RWPE2 (cell line): ENCODE measurements at regions not wholly inside any gene's neighbourhood (a gene's known extent, or its start where the extent isn't known, plus 50 kb on each side); places are given as distances from the start of the nearest gene placed in this dataset.
"Not testable (repeated sequence)": the region's sequence is repeated elsewhere in the genome, so short reads cannot be mapped to it uniquely, and the experiment has no call there.

Experiments
- ATAC-seq: fragments of 200-7000 bp; cut with Tn5 transposase; 3 replicates; pipeline ENCODE4 v1.9.1; 2021; ENCODE audit warnings: low read depth
- DNase-seq: peaks from one replicate; pipeline ENCODE4 v3.0.0-alpha.2; 2020; ENCODE audit warnings: low spot score
- H3K27ac ChIP-seq: fragments of 450-650 bp; 2 replicates; pipeline ENCODE4 v1.5.1; 2017; ENCODE audit warnings: mild to moderate bottlenecking; ENCODE audit not compliant: poor library complexity, severe bottlenecking
- H3K27me3 ChIP-seq: fragments of 250-450 bp; sonication (Bioruptor Pico); 2 replicates; pipeline ENCODE4 v1.5.1; 2021; ENCODE audit warnings: mild to moderate bottlenecking, moderate library complexity; ENCODE audit not compliant: insufficient read depth, poor library complexity, severe bottlenecking
- H3K36me3 ChIP-seq: fragments of 250-450 bp; sonication (Bioruptor Pico); 2 replicates; pipeline ENCODE4 v1.5.1; 2020; ENCODE audit warnings: low read depth, mild to moderate bottlenecking, moderate library complexity
- H3K4me1 ChIP-seq: fragments of 250-450 bp; sonication (Bioruptor Pico); 2 replicates; pipeline ENCODE4 v1.5.1; 2021; ENCODE audit warnings: mild to moderate bottlenecking, moderate library complexity; ENCODE audit not compliant: insufficient read depth, poor library complexity, severe bottlenecking
- H3K4me3 ChIP-seq: fragments of 250-450 bp; sonication (Bioruptor Pico); 2 replicates; pipeline ENCODE4 v1.5.1; 2021; ENCODE audit warnings: mild to moderate bottlenecking, moderate library complexity; ENCODE audit not compliant: severe bottlenecking
- H3K9me3 ChIP-seq: fragments of 250-450 bp; sonication (Bioruptor Pico); 2 replicates; pipeline ENCODE4 v1.5.1; 2021; ENCODE audit warnings: mild to moderate bottlenecking, moderate library complexity; ENCODE audit not compliant: severe bottlenecking
- TF ChIP-seq, protein P1 (sequence below): fragments of 450-650 bp; IDR thresholded peaks from one replicate; pipeline ENCODE4 v1.5.1; 2017; ENCODE audit warnings: mild to moderate bottlenecking, moderate library complexity; ENCODE audit not compliant: poor library complexity, severe bottlenecking

DNA sequence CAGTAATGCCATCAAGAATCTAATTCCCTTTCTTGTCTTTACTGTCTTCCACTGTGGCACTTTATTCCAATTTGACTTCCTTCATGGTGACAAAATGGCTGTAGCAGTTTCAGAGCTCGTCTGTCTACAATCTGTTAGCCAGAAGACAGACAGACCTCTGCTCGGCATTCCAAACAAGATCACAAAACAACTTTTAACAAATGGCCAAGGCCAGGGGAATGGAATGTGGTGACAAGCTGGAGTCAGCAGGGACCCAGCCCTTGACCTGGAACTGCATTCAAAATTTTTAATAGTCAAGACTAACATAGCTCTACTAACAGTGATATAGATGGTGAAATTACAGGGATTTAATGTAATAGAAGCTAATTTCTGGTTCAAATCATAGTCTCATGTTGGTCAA is 637.2 kb downstream of the ETS1 start:
- Histone ChIP-seq H3K36me3 (no peaks in the 10 kb centered on the region), H3K27me3 (no peaks in the 10 kb centered on the region), H3K9me3 (no peaks in the 10 kb centered on the region), H3K27ac (no peak overlapping the region), H3K4me3 (no peak overlapping the region), H3K4me1 (no peaks in the 10 kb centered on the region)
- ATAC-seq (no peak), DNase-seq (no peak)
- TF ChIP-seq, protein P1, sequence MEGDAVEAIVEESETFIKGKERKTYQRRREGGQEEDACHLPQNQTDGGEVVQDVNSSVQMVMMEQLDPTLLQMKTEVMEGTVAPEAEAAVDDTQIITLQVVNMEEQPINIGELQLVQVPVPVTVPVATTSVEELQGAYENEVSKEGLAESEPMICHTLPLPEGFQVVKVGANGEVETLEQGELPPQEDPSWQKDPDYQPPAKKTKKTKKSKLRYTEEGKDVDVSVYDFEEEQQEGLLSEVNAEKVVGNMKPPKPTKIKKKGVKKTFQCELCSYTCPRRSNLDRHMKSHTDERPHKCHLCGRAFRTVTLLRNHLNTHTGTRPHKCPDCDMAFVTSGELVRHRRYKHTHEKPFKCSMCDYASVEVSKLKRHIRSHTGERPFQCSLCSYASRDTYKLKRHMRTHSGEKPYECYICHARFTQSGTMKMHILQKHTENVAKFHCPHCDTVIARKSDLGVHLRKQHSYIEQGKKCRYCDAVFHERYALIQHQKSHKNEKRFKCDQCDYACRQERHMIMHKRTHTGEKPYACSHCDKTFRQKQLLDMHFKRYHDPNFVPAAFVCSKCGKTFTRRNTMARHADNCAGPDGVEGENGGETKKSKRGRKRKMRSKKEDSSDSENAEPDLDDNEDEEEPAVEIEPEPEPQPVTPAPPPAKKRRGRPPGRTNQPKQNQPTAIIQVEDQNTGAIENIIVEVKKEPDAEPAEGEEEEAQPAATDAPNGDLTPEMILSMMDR, result no peak

DNA sequence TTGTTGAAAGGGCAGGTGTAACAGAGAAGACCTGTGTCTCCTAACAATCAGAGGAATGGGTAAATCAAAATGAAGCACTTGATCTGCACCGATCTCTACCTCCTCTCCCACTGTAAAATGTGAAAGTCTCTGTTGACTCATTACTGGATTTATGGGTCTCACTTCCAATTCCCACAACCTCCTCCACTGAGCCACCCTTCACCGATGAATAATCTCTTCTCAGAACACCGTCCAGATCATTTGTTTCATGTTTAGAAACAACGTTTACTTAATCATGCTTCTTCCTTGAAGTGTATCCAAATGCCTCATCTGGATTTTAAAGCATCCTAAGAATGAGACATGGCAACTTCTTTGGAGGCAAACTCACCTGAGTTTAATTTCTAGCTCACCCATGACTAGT is 643.6 kb downstream of the ETS1 start:
- TF ChIP-seq, protein P1, result no peak
- Histone ChIP-seq H3K4me3 (no peak overlapping the region), H3K27me3 (no peaks in the 10 kb centered on the region), H3K36me3 (no peaks in the 10 kb centered on the region), H3K27ac (peak overlapping the region; percentile 41), H3K9me3 (no peaks in the 10 kb centered on the region), H3K4me1 (peaks cover 24% of the 10 kb centered on the region)
- DNase-seq (no peak), ATAC-seq (peak; percentile 76)

DNA sequence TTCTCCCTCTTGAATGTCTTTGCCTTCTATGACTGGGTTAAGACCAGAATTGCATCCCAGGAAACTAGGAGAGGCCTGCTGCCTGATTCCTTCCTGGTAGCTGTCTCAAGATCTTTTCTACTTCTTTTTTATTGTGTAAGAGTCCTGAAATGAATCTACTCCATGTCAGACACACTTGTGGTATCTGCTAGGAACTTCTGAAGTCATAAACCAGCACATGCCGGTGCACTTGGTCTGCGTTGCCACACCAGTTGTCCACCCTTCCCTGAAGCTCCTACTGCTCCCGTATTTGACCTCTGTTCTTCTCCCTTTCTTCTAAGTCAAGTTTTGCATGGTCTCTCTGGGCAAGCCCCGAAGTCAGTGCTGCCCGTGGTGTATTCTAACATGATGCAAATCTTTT is 644.2 kb downstream of the ETS1 start:
- DNase-seq (no peak), ATAC-seq (no peak)
- TF ChIP-seq, protein P1, result no peak
- Histone ChIP-seq H3K36me3 (no peaks in the 10 kb centered on the region), H3K27me3 (no peaks in the 10 kb centered on the region), H3K9me3 (no peaks in the 10 kb centered on the region), H3K27ac (peak overlapping the region; percentile 41), H3K4me1 (peaks cover 25% of the 10 kb centered on the region), H3K4me3 (no peak overlapping the region)

DNA sequence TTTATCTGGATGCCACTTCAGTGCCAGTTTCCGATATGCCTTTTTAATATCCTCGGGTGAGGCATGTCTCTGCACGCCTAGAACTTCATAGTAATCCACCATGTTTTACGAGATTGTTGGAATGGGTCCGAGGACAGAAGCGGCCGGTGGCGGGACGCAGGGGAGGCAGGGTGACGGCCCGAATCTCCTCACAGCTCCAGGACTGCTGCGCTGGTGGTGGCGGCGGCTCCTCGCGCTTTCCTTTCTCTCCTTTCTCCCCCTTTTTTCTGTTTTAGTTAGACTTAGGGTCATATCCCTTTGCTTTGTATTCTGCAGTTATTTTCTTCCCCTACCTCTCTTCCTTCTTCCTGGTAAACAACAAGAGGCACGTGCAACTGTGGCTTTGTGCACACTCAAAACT is 645.8 kb downstream of the ETS1 start:
- H3K9me3 ChIP-seq, DNase-seq, H3K27ac ChIP-seq, H3K4me3 ChIP-seq, H3K27me3 ChIP-seq, H3K36me3 ChIP-seq, ATAC-seq: not testable (repeated sequence)
- peaks cover 27% of the 10 kb centered on the region for H3K4me1 ChIP-seq

DNA sequence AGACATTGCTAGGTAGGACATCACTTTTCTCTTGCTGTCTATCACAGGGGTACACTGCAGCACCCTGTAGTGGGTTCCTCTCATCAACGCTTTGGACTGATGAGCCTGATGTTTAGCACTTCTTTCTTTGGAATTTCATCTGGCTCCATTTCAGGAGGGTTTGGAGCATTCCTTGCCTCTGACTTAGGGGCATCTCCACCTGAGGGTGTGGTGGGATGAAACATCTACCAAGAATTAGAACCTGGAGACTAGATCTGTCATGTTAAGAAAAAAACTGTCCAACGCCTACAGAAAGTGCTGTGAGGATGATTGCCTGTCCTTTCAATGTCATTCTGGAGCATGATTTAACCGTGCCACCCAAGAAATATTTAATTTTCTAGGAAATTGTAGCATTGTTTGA is 648.4 kb downstream of the ETS1 start:
- Histone ChIP-seq H3K36me3 (no peaks in the 10 kb centered on the region), H3K27ac (peak overlapping the region; percentile 75), H3K4me1 (peaks cover 23% of the 10 kb centered on the region), H3K4me3 (no peak overlapping the region), H3K9me3 (no peaks in the 10 kb centered on the region), H3K27me3 (no peaks in the 10 kb centered on the region)
- TF ChIP-seq, protein P1, result no peak
- no peak for DNase-seq
- peak; percentile 88 for ATAC-seq
